NCI-H345 (cell line): ENCODE measurements at regions not wholly inside any gene's neighbourhood (a gene's known extent, or its start where the extent isn't known, plus 50 kb on each side); places are given as distances from the start of the nearest gene placed in this dataset.
"Not testable (repeated sequence)": the region's sequence is repeated elsewhere in the genome, so short reads cannot be mapped to it uniquely, and the experiment has no call there.

Experiments
- DNase-seq: peaks from one replicate; lab custom pipeline; 2025; lab: John Stamatoyannopoulos, UW

- DNase-seq, result no peak
These were observed 365.4 kb upstream of the RGPD4 start for GRCh38 chr2:107461301-107461700.

- no peak for DNase-seq
These were observed 364.5 kb upstream of the RGPD4 start for GRCh38 chr2:107462181-107462580.

GRCh38 chr2:107466241-107466640 is 360.5 kb upstream of the RGPD4 start:
- DNase-seq, result no peak

GRCh38 chr2:107466984-107467773 is 359.5 kb upstream of the RGPD4 start:
- DNase-seq, result no peak

GRCh38 chr2:107469437-107469995 is 357.2 kb upstream of the RGPD4 start:
- DNase-seq, result no peak

- DNase-seq, result no peak
These were observed 353.5 kb upstream of the RGPD4 start for GRCh38 chr2:107473150-107473549.

- no peak for DNase-seq
These were observed 350.8 kb upstream of the RGPD4 start for GRCh38 chr2:107475859-107476258.

GRCh38 chr2:107502539-107502938 is 324.2 kb upstream of the RGPD4 start:
- peak; percentile 41 for DNase-seq

- DNase-seq, result peak; percentile 96
These were observed 314.5 kb upstream of the RGPD4 start for GRCh38 chr2:107511970-107512789.

- DNase-seq, result no peak
These were observed 301.3 kb upstream of the RGPD4 start for GRCh38 chr2:107525406-107525805.

GRCh38 chr2:107529146-107529545 is 297.5 kb upstream of the RGPD4 start:
- peak; percentile 12 for DNase-seq

- no peak for DNase-seq
These were observed 296.6 kb upstream of the RGPD4 start for GRCh38 chr2:107530046-107530445.

- no peak for DNase-seq
These were observed 291.8 kb upstream of the RGPD4 start for GRCh38 chr2:107534926-107535325.

- not testable (repeated sequence) for DNase-seq
These were observed 290.6 kb upstream of the RGPD4 start for GRCh38 chr2:107535905-107536689.

- no peak for DNase-seq
These were observed 284.4 kb upstream of the RGPD4 start for GRCh38 chr2:107542314-107542740.

- DNase-seq, result no peak
These were observed 282.9 kb upstream of the RGPD4 start for GRCh38 chr2:107543793-107544192.

- no peak for DNase-seq
These were observed 281.6 kb upstream of the RGPD4 start for GRCh38 chr2:107545066-107545465.

- DNase-seq, result no peak
These were observed 280.8 kb upstream of the RGPD4 start for GRCh38 chr2:107545851-107546250.

GRCh38 chr2:107548216-107548615 is 278.5 kb upstream of the RGPD4 start:
- peak; percentile 29 for DNase-seq

GRCh38 chr2:107553046-107553445 is 273.6 kb upstream of the RGPD4 start:
- DNase-seq, result no peak

- no peak for DNase-seq
These were observed 273.2 kb upstream of the RGPD4 start for GRCh38 chr2:107553539-107553938.

- DNase-seq, result no peak
These were observed 270.6 kb upstream of the RGPD4 start for GRCh38 chr2:107556038-107556627.
